Esophagus squamous epithelium (tissue), 4 donors: ENCODE measurements at regions not wholly inside any gene's neighbourhood (a gene's known extent, or its start where the extent isn't known, plus 50 kb on each side); places are given as distances from the start of the nearest gene placed in this dataset.

Source experiments
- POLR2A ChIP-seq, 4 donors: fragments of 450-650 bp; IDR thresholded peaks; one replicate each; pipeline ENCODE4 v1.6.1; 2017; ENCODE audit warnings: antibody characterized with exemption in 4 of 4, mild to moderate bottlenecking in 4 of 4, moderate library complexity in 3 of 4
- TF ChIP-seq, protein P1 (sequence below), 6 experiments: fragments of 450-650 bp in 4 of 6; fragments of 200-600 bp in 2 of 6; sonication (generic) in 2 of 6; IDR thresholded peaks; one replicate each; pipeline ENCODE4 v1.5.1; 2016 to 2019; ENCODE audit warnings: antibody characterized with exemption in 6 of 6, mild to moderate bottlenecking in 4 of 6, moderate library complexity in 4 of 6

DNA sequence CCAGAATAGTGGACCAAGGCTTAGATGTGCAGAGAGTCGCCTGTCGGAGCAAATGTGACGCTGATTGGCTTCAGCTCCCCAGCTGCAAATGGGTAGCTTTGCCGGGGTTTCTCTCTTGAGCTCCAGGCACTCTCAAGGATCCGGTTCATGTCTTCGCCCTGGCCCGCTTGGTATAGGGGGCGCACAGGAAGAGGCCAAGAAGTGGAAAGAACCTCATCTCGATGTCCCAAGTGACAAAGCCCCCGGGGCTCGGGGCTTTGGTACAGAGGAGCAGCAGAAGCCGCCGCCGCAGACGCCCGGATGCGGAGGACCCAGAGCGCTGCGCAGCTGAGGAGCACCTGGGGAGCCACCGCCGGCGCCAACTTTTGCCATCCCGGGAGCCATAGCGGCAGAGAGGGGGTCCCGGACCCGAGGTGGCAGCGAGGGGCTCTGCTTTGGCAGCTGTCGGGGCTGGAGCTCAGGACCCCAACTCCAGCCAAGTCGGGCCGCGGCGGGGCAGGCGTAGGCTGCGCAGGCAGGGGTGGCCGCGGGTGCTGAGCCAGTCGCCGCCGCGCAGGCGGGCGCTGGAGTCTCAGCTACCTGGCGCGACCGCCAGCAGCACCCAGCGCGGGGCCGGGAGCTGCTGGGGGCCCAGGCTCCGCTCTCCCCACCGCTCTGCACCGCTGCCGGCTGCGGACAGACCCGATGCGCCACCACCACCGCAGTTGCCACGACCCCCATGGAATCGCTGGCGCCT is 466.6 kb downstream of the XPNPEP1 start:
- TF ChIP-seq, protein P1, sequence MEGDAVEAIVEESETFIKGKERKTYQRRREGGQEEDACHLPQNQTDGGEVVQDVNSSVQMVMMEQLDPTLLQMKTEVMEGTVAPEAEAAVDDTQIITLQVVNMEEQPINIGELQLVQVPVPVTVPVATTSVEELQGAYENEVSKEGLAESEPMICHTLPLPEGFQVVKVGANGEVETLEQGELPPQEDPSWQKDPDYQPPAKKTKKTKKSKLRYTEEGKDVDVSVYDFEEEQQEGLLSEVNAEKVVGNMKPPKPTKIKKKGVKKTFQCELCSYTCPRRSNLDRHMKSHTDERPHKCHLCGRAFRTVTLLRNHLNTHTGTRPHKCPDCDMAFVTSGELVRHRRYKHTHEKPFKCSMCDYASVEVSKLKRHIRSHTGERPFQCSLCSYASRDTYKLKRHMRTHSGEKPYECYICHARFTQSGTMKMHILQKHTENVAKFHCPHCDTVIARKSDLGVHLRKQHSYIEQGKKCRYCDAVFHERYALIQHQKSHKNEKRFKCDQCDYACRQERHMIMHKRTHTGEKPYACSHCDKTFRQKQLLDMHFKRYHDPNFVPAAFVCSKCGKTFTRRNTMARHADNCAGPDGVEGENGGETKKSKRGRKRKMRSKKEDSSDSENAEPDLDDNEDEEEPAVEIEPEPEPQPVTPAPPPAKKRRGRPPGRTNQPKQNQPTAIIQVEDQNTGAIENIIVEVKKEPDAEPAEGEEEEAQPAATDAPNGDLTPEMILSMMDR (IDR thresholded peaks at IDR 0.05) = no peak
- TF ChIP-seq POLR2A (IDR thresholded peaks at IDR 0.05) = no peak
